CD4-positive, alpha-beta T cell treated with Interleukin-4 for 4 hours (primary cell): ENCODE measurements at regions not wholly inside any gene's neighbourhood (a gene's known extent, or its start where the extent isn't known, plus 50 kb on each side); places are given as distances from the start of the nearest gene placed in this dataset.
"Not testable (repeated sequence)": the region's sequence is repeated elsewhere in the genome, so short reads cannot be mapped to it uniquely, and the experiment has no call there.

ENCODE experiments used
- DNase-seq: peaks from one replicate; pipeline ENCODE4 v3.0.0-alpha.2; 2020

GRCh38 chr7:119482209-119482608, 790.8 kb upstream of the KCND2 start:
- no peak for DNase-seq

- no peak for DNase-seq
Observed at GRCh38 chr7:119482671-119483070, 790.3 kb upstream of the KCND2 start.

GRCh38 chr7:119483364-119483763, 789.6 kb upstream of the KCND2 start:
- no peak for DNase-seq

DNA sequence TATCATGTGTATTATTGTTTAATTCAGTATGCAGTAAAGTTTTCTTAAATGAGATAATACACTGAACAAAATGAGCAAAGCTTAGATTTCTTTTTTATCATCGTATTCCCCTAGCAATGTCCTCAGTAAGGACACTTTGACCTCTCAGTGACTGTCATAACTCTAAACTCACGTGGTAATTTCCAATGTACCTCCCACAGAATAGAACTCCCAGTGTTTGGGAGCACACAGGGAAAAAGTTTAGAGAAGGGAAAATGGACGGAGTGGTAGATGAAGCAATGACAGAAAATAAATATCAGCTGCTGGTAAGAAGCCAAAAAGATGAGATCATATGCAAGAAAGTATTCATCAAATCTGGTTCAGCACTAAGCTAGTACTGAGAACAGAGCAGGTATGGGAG, 758.6 kb upstream of the KCND2 start:
- DNase-seq: no peak

DNA sequence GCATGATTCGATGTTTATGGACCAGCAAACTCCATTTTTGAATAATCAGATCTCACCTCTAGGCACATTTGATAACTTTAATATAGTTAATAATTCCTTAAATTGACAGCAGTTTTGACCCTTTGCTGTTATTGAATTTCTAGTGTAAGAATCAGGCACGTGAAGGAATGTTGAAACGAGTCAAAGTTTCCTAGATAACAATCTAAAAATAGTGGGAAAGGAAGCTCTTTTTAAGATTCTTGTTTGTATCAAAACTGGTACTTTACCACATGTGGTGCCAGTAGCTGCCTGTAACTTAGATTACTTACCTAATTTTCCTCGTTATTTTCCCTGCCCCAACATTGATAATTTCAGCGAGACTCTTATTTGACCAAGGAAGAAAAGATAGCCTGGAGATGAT, 757.8 kb upstream of the KCND2 start:
- no peak for DNase-seq

DNA sequence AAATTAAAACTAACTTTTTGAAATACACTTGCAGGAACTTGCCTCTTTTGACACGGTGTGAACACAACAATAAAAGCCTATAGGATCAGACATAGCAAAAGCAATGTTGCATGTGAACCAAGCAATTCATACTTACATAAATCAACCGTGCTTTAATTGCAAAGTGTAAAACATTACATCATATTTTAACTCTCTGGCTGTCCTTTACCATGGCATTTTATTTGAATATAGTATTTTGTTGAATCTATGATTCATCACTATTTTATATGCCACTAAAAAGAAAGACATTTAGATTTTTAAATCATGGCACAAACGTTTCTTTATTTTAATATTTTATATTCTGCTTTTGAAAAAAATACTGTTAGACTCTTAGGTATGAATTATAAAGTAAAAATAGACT, 757.0 kb upstream of the KCND2 start:
- DNase-seq: no peak

DNA sequence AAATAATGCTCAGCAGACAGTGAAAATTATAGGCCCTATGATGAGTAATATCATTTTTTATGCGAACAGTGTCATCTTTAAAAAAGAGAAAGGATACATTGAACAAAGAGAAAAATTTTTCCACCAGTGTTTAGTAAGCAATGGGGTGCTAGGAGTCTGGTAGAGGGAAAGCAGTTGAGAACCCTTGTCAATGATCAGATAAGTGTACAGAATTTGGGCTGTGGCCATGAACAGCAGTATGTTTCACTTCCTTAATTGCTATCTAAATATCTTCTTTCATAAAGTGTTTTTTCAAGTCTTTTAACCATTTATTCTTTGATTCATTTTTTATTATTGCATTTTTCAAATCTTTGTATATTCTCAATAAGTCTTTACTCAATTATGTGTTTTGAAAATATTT, 750.7 kb upstream of the KCND2 start:
- no peak for DNase-seq

DNA sequence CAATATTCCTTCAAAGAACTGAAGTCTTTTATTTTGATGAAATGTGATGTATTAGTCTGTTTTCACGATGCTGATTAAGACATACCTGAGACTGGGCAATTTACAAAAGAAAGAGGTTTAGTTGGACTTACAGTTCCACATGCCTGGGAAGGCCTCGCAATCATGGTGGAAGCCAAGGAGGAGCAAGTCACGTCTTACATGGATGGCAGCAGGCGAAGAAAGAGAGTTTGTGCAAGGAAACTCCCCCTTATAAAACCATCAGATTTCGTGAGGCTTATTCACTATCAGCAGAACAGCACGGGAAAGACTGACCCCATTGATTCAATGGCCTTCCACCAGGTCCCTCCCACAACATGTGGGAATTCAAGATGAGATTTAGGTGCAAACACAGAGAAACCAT, 750.3 kb upstream of the KCND2 start:
- no peak for DNase-seq

GRCh38 chr7:119545118-119545517, 727.9 kb upstream of the KCND2 start:
- no peak for DNase-seq

- no peak for DNase-seq
Observed at GRCh38 chr7:119555788-119556187, 717.2 kb upstream of the KCND2 start.

GRCh38 chr7:119556436-119556835, 716.5 kb upstream of the KCND2 start:
- no peak for DNase-seq

GRCh38 chr7:119561751-119562150, 711.2 kb upstream of the KCND2 start:
- no peak for DNase-seq

DNA sequence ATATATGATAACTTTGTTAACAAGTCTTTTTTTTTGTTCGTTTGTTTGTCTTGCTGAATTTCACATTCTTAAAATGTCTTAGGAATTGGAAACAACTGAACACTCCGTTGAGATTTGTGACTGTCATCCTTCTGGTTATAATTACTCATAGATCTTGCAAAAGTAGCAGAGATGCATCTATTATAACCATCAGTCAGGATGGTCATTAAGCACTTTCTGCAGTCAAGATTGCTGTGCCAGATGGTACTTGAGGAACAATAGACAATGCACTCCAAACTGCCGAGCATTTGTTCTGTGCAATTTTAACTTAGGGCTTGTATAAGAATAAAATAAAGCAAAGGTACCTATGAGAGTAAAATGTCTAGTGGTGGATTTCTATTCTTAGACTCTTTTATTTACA, 710.1 kb upstream of the KCND2 start:
- no peak for DNase-seq

DNA sequence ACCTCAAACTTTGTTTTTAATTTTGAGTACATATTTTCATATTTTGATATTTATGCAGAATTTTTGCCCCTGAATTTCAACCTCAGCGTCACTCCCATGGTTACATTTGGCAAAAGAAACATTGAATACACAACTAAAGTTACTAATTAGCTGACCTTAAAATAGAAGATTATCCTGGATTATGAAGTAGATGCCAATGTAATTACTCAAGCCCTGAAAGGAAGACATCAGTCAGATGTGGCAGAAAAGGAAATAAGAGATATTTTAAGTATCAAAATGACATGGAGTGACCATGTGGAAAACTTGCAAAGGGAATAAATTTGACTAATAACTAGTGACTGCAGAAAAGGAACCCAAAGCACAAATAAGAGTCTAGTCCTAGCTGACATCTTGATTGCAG, 701.3 kb upstream of the KCND2 start:
- no peak for DNase-seq

DNA sequence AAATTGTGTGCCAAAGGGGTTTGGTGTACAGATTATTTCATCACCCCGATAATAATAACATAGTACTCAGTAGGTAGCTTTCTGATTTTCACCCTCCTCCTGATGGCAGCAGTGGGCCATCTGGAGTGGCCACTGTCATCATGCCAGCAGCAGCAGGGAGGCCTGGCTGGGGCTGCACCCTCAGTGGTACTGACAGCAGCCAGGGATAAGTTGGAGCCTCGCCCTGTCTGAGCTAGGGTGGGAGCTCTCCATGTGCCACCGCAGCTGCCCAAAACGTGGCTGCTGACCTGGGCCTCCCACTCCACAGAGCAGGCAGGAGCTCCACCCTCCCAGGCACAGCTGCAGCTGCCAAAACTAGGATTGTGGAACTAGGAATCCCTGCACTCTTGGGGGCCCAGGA, 700.8 kb upstream of the KCND2 start:
- DNase-seq: no peak

- no peak for DNase-seq
Observed at GRCh38 chr7:119572541-119572940, 700.4 kb upstream of the KCND2 start.

- no peak for DNase-seq
Observed at GRCh38 chr7:119578116-119578515, 694.9 kb upstream of the KCND2 start.

GRCh38 chr7:119594956-119595355, 678.0 kb upstream of the KCND2 start:
- no peak for DNase-seq

GRCh38 chr7:119596651-119597050, 676.3 kb upstream of the KCND2 start:
- DNase-seq: no peak

DNA sequence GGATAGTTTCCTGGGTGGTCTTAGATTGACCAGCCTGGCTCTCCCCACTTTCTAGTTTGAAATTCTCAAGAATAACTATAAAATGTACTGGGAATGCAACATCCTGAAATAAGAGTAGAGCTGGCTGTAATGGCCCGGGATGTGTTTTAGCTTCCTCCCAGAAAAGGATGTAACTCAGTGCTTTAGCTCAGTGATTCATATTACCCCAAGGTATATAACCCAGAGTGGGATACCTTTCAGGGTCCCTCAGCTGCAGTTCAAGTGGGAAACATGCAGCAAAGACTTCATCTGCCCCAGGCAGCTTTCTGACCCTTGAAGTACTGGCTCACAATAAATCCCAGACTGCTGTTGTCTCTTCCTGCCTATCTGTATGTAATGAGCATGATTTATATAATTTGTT, 666.7 kb upstream of the KCND2 start:
- no peak for DNase-seq

DNA sequence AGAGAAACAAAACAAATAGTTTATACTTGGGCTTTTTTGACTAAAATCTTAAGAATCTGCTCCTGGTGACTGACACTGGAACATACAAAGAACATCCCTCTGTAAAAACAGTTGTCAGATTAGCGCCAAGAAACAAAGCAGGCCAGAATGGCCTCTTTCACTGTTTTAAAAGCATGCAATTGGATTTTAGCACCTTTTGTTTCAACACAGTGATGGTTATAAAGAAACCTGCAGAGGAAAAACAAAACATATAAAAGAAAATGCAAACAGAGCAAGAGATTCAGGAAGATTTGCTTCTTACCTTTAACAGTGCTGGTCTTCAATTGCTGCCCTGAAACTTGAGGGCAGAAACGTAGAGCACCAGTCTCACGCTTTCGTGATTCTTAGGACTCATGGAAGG, 652.2 kb upstream of the KCND2 start:
- no peak for DNase-seq

GRCh38 chr7:119623427-119623826, 649.5 kb upstream of the KCND2 start:
- DNase-seq: no peak

DNA sequence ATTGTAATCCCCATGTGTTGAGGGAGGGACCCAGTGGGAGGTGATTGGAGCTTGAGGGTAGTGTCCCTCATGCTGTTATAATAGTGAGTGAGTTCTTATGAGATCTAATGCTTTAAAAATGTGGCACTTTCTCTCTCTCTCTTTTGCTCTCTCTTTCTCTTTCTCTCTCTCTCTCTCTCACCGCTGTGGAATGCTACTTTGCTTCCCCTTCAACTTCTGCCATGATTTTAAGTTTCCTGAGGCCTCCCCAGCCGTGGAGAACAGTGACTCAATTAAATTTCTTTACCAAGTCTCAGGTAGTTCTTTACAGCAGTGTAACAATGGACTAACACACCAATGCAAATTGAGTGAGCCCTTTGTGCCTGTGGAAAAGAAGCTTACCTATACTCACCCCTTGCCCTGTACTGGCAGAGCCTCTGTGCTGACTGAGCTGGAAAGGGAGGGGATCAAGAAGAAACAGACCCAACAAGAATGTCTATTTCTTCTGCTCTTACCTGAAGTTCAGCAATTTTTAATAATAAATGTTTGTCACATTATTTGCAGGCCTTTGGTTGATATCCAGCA, 642.5 kb upstream of the KCND2 start:
- no peak for DNase-seq

- DNase-seq: not testable (repeated sequence)
Observed at GRCh38 chr7:119633812-119634211, 639.2 kb upstream of the KCND2 start.

DNA sequence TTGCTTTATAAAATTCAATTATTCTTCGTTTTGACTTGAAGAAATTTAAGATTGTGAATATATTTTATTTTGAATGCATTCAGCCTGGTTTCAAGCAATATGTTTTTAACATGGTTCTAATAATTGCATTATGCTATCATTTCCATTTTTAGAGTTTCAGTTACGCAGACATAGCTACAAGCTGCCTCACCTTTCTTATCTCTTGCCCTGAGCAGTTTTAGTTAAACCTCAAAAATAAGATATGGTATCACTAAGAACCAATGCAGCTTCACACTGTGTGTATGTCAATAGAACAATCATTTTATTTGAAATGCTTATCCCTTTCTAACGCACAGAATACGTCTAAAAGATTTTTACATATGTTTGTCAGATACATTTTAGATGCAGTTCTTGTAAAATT, 632.6 kb upstream of the KCND2 start:
- DNase-seq: no peak

DNA sequence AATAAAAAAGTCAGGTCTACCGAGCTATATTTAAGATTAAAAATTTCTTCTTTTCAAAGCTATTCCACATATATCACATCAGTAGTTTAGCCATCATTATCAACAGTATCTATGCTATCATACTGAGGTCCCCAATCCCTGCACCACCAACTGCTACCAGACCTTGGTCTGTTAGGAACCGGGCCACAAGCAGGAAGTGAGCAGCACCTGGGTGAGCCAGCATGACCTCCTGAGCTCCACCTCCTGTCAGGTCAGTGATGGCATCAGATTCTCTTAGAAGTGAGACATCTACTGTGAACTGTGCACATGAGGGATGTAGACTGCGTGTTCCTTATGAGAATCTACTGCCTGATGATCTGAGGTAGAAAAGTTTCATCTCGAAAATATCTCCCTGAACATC, 632.1 kb upstream of the KCND2 start:
- no peak for DNase-seq
